Heart left ventricle (tissue), 13 donors: ENCODE measurements at regions not wholly inside any gene's neighbourhood (a gene's known extent, or its start where the extent isn't known, plus 50 kb on each side); places are given as distances from the start of the nearest gene placed in this dataset.

ENCODE experiments used
- POLR2A ChIP-seq, 2 donors: fragments of 450-650 bp; IDR thresholded peaks; one replicate each; pipeline ENCODE4 v1.6.1; 2017; ENCODE audit warnings: antibody characterized with exemption in 2 of 2, mild to moderate bottlenecking in 2 of 2, moderate library complexity in 2 of 2
- TF ChIP-seq, protein P1 (sequence below), 12 donors: fragments of 200-600 bp; sonication (generic) in 4 of 12; IDR thresholded peaks; one replicate each; pipeline versions ENCODE4 v1.5.0 to v1.8.0; 2018 to 2022; ENCODE audit warnings: antibody characterized with exemption in 12 of 12, mild to moderate bottlenecking in 5 of 12
- donor health status: ischemic (EF 13 %, LVEDD 7.1; RV severe dilation, severe dysfunction).
- donor health status: DM: no; HTN: yes; CAD: no.
- donor health status: DM: no; HTN: no; CAD: no.
- donor health status: ischemic (EF 25% LVEDD 6.9; RV normal size, moderate dysfunction).
- donor health status: ischemic (EF 25% LVEDD 5.7; RV mildly dilated, moderate dysfunction).
- donor health status: ischemic (EF 35%, LVEDD 5.7; RV mildly dilated, moderate dysfunction).
- donor health status: nonischemic (EF 11% LVEDD 7.7; RV severe dilation, severe dysfunction).
- donor health status: DM: yes; HTN: yes; CAD: no.
- donor health status: PGD.
- donor health status: ischemic (EF 29% LVEDD 5.4; RV normal size, mild dysfunction).
- donor health status: nonischemic (EF 23%, LVEDD 6.1; RV moderate dilation, normal function).

DNA sequence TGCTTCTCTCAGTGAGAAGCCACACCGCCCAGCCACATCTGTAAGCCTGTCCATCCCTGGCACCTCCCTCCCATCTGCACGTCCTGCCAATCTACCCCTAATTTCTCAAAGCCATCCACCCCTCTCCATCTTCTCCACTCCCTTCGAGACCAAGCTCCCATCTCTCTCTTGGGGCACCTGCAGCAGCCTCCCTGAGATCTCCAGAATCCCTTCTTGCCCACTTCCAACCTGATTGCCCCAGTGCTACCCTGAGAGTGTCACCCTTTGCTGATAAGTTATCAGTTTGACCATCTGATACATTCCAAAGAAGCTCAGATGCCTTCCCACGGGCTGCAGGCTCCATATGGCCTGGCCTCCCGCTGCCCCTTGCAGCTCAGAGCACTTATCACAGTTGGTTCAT lies 496.1 kb downstream of the SHQ1 start:
- TF ChIP-seq POLR2A (IDR thresholded peaks at IDR 0.05) = no peak
- TF ChIP-seq, protein P1, sequence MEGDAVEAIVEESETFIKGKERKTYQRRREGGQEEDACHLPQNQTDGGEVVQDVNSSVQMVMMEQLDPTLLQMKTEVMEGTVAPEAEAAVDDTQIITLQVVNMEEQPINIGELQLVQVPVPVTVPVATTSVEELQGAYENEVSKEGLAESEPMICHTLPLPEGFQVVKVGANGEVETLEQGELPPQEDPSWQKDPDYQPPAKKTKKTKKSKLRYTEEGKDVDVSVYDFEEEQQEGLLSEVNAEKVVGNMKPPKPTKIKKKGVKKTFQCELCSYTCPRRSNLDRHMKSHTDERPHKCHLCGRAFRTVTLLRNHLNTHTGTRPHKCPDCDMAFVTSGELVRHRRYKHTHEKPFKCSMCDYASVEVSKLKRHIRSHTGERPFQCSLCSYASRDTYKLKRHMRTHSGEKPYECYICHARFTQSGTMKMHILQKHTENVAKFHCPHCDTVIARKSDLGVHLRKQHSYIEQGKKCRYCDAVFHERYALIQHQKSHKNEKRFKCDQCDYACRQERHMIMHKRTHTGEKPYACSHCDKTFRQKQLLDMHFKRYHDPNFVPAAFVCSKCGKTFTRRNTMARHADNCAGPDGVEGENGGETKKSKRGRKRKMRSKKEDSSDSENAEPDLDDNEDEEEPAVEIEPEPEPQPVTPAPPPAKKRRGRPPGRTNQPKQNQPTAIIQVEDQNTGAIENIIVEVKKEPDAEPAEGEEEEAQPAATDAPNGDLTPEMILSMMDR (IDR thresholded peaks at IDR 0.05) = no peak
